ENCODE measurements at regions not wholly inside any gene's neighbourhood (a gene's known extent, or its start where the extent isn't known, plus 50 kb on each side); places are given as distances from the start of the nearest gene placed in this dataset.

- H3K79me2 ChIP-seq (ENCODE audit: control insufficient read depth, low read length): no peaks in the 10 kb centered on the region
- H3K9me3 ChIP-seq (ENCODE audit: control insufficient read depth, insufficient read depth, low read length): no peaks in the 10 kb centered on the region
- no peak overlapping the region for H3K27ac ChIP-seq (ENCODE audit: low read depth, low read length)
- no peaks in the 10 kb centered on the region for H4K20me1 ChIP-seq (ENCODE audit: control insufficient read depth, insufficient read depth, low read depth, low read length)
- 0 out of 2 replicates have a peak, but pooled peaks cover 6% of the 10 kb centered on the region for H3K27me3 ChIP-seq (ENCODE audit: control insufficient read depth, low read length)
- no peak for TF ChIP-seq EZH2phosphoT487 (IDR thresholded peaks at IDR 0.05; ENCODE audit: borderline replicate concordance, low read length)
- TF ChIP-seq CTCF (IDR thresholded peaks at IDR 0.05; ENCODE audit: low read depth, low read length, poor library complexity, severe bottlenecking): no peak
- H3K9me2 ChIP-seq (replicated peaks; ENCODE audit: control insufficient read depth, low read length): no peaks in the 10 kb centered on the region
- H3K36me3 ChIP-seq (ENCODE audit: control insufficient read depth, low read length): no peaks in the 10 kb centered on the region
- H3K4me2 ChIP-seq (ENCODE audit: low read length): no peak overlapping the region
- H3F3A ChIP-seq (ENCODE audit: control insufficient read depth, insufficient read depth): no peaks in the 10 kb centered on the region
- H3K4me1 ChIP-seq (ENCODE audit: control insufficient read depth, low read length): no peaks in the 10 kb centered on the region
- no peak overlapping the region for H3K4me3 ChIP-seq (ENCODE audit: low read length)
Observed at GRCh38 chr9:99347568-99347967, 125.5 kb downstream of the SEC61B start.

- Histone ChIP-seq H4K20me1 (ENCODE audit: control insufficient read depth, insufficient read depth, low read depth, low read length) (no peaks in the 10 kb centered on the region), H3K4me2 (ENCODE audit: low read length) (no peak overlapping the region), H3F3A (ENCODE audit: control insufficient read depth, insufficient read depth) (no peaks in the 10 kb centered on the region), H3K27me3 (ENCODE audit: control insufficient read depth, low read length) (0 out of 2 replicates have a peak, but pooled peaks cover 6% of the 10 kb centered on the region), H3K4me1 (ENCODE audit: control insufficient read depth, low read length) (no peaks in the 10 kb centered on the region), H3K27ac (ENCODE audit: low read depth, low read length) (no peak overlapping the region), H3K36me3 (ENCODE audit: control insufficient read depth, low read length) (no peaks in the 10 kb centered on the region), H3K79me2 (ENCODE audit: control insufficient read depth, low read length) (no peaks in the 10 kb centered on the region), H3K4me3 (ENCODE audit: low read length) (no peak overlapping the region), H3K9me3 (ENCODE audit: control insufficient read depth, insufficient read depth, low read length) (no peaks in the 10 kb centered on the region), H3K9me2 (replicated peaks; ENCODE audit: control insufficient read depth, low read length) (no peaks in the 10 kb centered on the region)
- TF ChIP-seq EZH2phosphoT487 (IDR thresholded peaks at IDR 0.05; ENCODE audit: borderline replicate concordance, low read length) (no peak), CTCF (IDR thresholded peaks at IDR 0.05; ENCODE audit: low read depth, low read length, poor library complexity, severe bottlenecking) (no peak)
Observed at GRCh38 chr9:99348289-99348688, 126.2 kb downstream of the SEC61B start.

GRCh38 chr9:99349870-99350269 lies 127.8 kb downstream of the SEC61B start:
- H3K4me2 ChIP-seq (ENCODE audit: low read length): no peak overlapping the region
- no peaks in the 10 kb centered on the region for H3K9me3 ChIP-seq (ENCODE audit: control insufficient read depth, insufficient read depth, low read length)
- no peaks in the 10 kb centered on the region for H4K20me1 ChIP-seq (ENCODE audit: control insufficient read depth, insufficient read depth, low read depth, low read length)
- H3K4me3 ChIP-seq (ENCODE audit: low read length): no peak overlapping the region
- H3K79me2 ChIP-seq (ENCODE audit: control insufficient read depth, low read length): no peaks in the 10 kb centered on the region
- no peaks in the 10 kb centered on the region for H3K9me2 ChIP-seq (replicated peaks; ENCODE audit: control insufficient read depth, low read length)
- H3K27me3 ChIP-seq (ENCODE audit: control insufficient read depth, low read length): peaks cover 6% of the 10 kb centered on the region; the same call in 1 of the 2 replicates
- H3F3A ChIP-seq (ENCODE audit: control insufficient read depth, insufficient read depth): no peaks in the 10 kb centered on the region
- H3K4me1 ChIP-seq (ENCODE audit: control insufficient read depth, low read length): no peaks in the 10 kb centered on the region
- H3K36me3 ChIP-seq (ENCODE audit: control insufficient read depth, low read length): no peaks in the 10 kb centered on the region
- no peak overlapping the region for H3K27ac ChIP-seq (ENCODE audit: low read depth, low read length)
- TF ChIP-seq CTCF (IDR thresholded peaks at IDR 0.05; ENCODE audit: low read depth, low read length, poor library complexity, severe bottlenecking): no peak
- TF ChIP-seq EZH2phosphoT487 (IDR thresholded peaks at IDR 0.05; ENCODE audit: borderline replicate concordance, low read length): no peak

All from DOHH2 (cell line).